IMR-90 (cell line): ENCODE measurements at regions not wholly inside any gene's neighbourhood (a gene's known extent, or its start where the extent isn't known, plus 50 kb on each side); places are given as distances from the start of the nearest gene placed in this dataset.

ENCODE experiments used
- ATAC-seq: fragments of 200-7000 bp; cut with Tn5 transposase; 2 replicates; pipeline ENCODE4 v1.9.1; 2020; ENCODE audit warnings: low read depth, mild to moderate bottlenecking, moderate library complexity
- BruUV-seq: library from RNA; stranded (reverse); fragments of 400-500 nt; replicated peaks from 2 replicates; lab custom pipeline; 2021; lab: Mats Ljungman, UMichigan
- CTCF ChIA-PET: fragments of 300-600 bp; formaldehyde crosslinking; extraction: SDS; loops from one replicate; lab custom pipeline; 2021; ENCODE audit warnings: antibody characterized with exemption; lab: Yijun Ruan, JAX
- POLR2A ChIA-PET: fragments of 300-600 bp; sonication (Branson Sonifier 250); formaldehyde crosslinking; loops from one replicate; lab custom pipeline; 2022; ENCODE audit warnings: antibody characterized with exemption; ENCODE audit not compliant: unreplicated experiment; lab: Charles Lee
- DNase-seq: peaks from one replicate; pipeline ENCODE4 v3.0.0; 2013
- H2AFZ ChIP-seq: replicated peaks from 2 replicates; pipeline ENCODE3; 2013; ENCODE audit warnings: low read length, mild to moderate bottlenecking; ENCODE audit not compliant: poor library complexity
- H2AK5ac ChIP-seq: 2 replicates; pipeline ENCODE4 v1.6.1; 2013; ENCODE audit warnings: low read depth, low read length, inconsistent platforms
- H2AK9ac ChIP-seq: replicated peaks from 2 replicates; pipeline ENCODE3; 2013; ENCODE audit warnings: mild to moderate bottlenecking, low read depth, low read length, moderate library complexity; ENCODE audit not compliant: poor library complexity
- H2BK120ac ChIP-seq: 2 replicates; pipeline ENCODE4 v1.6.1; 2013; ENCODE audit warnings: low read depth, low read length, inconsistent platforms
- H2BK15ac ChIP-seq: 3 replicates; pipeline ENCODE4 v1.6.1; 2013; ENCODE audit warnings: low read depth, low read length, inconsistent platforms
- H2BK20ac ChIP-seq: 2 replicates; pipeline ENCODE4 v1.6.1; 2013; ENCODE audit warnings: low read depth, mild to moderate bottlenecking, inconsistent platforms, low read length, moderate library complexity
- H2BK5ac ChIP-seq: 2 replicates; pipeline ENCODE4 v1.6.1; 2013; ENCODE audit warnings: mild to moderate bottlenecking, low read depth, low read length, inconsistent platforms; ENCODE audit not compliant: poor library complexity, severe bottlenecking
- H3K14ac ChIP-seq: replicated peaks from 2 replicates; pipeline ENCODE4 v1.6.1; 2013; ENCODE audit warnings: low read depth, low read length, inconsistent platforms
- H3K18ac ChIP-seq: 2 replicates; pipeline ENCODE4 v1.6.1; 2013; ENCODE audit warnings: low read depth, low read length, control low read depth
- H3K23ac ChIP-seq: 2 replicates; pipeline ENCODE4 v1.6.1; 2013; ENCODE audit warnings: low read depth, low read length, inconsistent platforms
- H3K27ac ChIP-seq: 2 replicates; pipeline ENCODE4 v1.5.1; 2013; ENCODE audit warnings: mild to moderate bottlenecking, control low read depth, low read length; ENCODE audit not compliant: insufficient read depth
- H3K27me3 ChIP-seq: 2 replicates; pipeline ENCODE4 v1.6.1; 2013; ENCODE audit warnings: low read length; ENCODE audit not compliant: control insufficient read depth, insufficient read depth
- H3K36me3 ChIP-seq: 2 replicates; pipeline ENCODE4 v1.6.1; 2013; ENCODE audit warnings: low read length, mixed read lengths; ENCODE audit not compliant: control insufficient read depth, insufficient read depth
- H3K4ac ChIP-seq: 2 replicates; pipeline ENCODE4 v1.6.1; 2013; ENCODE audit warnings: low read depth, low read length, inconsistent platforms
- H3K4me1 ChIP-seq: 2 replicates; pipeline ENCODE4 v1.6.1; 2013; ENCODE audit warnings: low read length, mixed read lengths; ENCODE audit not compliant: control insufficient read depth, insufficient read depth
- H3K4me2 ChIP-seq: 2 replicates; pipeline ENCODE4 v1.6.1; 2013; ENCODE audit warnings: low read depth, mild to moderate bottlenecking, control low read depth, low read length, moderate library complexity
- H3K4me3 ChIP-seq: 2 replicates; pipeline ENCODE4 v1.5.1; 2013; ENCODE audit warnings: low read depth, mild to moderate bottlenecking, control low read depth, low read length, moderate library complexity; ENCODE audit not compliant: insufficient read depth
- H3K56ac ChIP-seq: 2 replicates; pipeline ENCODE4 v1.6.1; 2013; ENCODE audit warnings: low read length, inconsistent platforms; ENCODE audit not compliant: insufficient read depth; ENCODE audit errors: extremely low read depth
- H3K79me1 ChIP-seq, 2 experiments: 2 replicates each; pipeline ENCODE4 v1.6.1; 2013; ENCODE audit warnings: low read length in 2 of 2, inconsistent platforms in 1 of 2, low read depth in 1 of 2
- H3K9ac ChIP-seq: 2 replicates; pipeline ENCODE4 v1.6.1; 2013; ENCODE audit warnings: low read depth, low read length, control low read depth
- H3K9me1 ChIP-seq: 2 replicates; pipeline ENCODE4 v1.6.1; 2013; ENCODE audit warnings: low read length, inconsistent platforms; ENCODE audit not compliant: insufficient read depth
- H3K9me3 ChIP-seq: 2 replicates; pipeline ENCODE4 v1.6.1; 2013; ENCODE audit warnings: low read length; ENCODE audit not compliant: control insufficient read depth, insufficient read depth
- H4K20me1 ChIP-seq: 2 replicates; pipeline ENCODE4 v1.6.1; 2013; ENCODE audit warnings: low read length, inconsistent platforms; ENCODE audit not compliant: insufficient read depth
- H4K5ac ChIP-seq: 2 replicates; pipeline ENCODE4 v1.6.1; 2013; ENCODE audit warnings: mild to moderate bottlenecking, low read depth, low read length, control low read depth
- H4K8ac ChIP-seq, 2 experiments: 2 replicates each; pipeline ENCODE4 v1.6.1; 2013; ENCODE audit warnings: low read depth in 2 of 2, low read length in 2 of 2, control low read depth in 1 of 2, inconsistent platforms in 1 of 2
- H4K91ac ChIP-seq: 2 replicates; pipeline ENCODE4 v1.6.1; 2013; ENCODE audit warnings: low read depth, low read length, inconsistent platforms; ENCODE audit not compliant: insufficient read depth
- CEBPB ChIP-seq: IDR thresholded peaks from 2 replicates; pipeline ENCODE4 v1.6.1; 2012; ENCODE audit warnings: low read depth, low read length, improper control_type of control experiment
- CHD1 ChIP-seq: IDR thresholded peaks from 2 replicates; pipeline ENCODE4 v1.6.1; 2012; ENCODE audit warnings: low read depth, low read length, improper control_type of control experiment
- CTCF ChIP-seq: conservative IDR thresholded peaks from 2 replicates; pipeline ENCODE4 v1.5.1; 2012; ENCODE audit warnings: mild to moderate bottlenecking, low read depth, low read length, improper control_type of control experiment
- FOS ChIP-seq: fragments of 150-350 bp; IDR thresholded peaks from 2 replicates; pipeline ENCODE4 v1.6.1; 2016; ENCODE audit warnings: low read depth, low read length
- MAFK ChIP-seq: IDR thresholded peaks from 2 replicates; pipeline ENCODE4 v1.6.1; 2012; ENCODE audit warnings: low read depth, low read length, improper control_type of control experiment
- MXI1 ChIP-seq: IDR thresholded peaks from 2 replicates; pipeline ENCODE4 v1.6.1; 2012; ENCODE audit warnings: low read depth, mild to moderate bottlenecking, low read length, moderate library complexity, borderline replicate concordance
- NFE2L2 ChIP-seq: fragments of 150-350 bp; IDR thresholded peaks from 2 replicates; pipeline ENCODE4 v1.6.1; 2016; ENCODE audit warnings: low read depth, mild to moderate bottlenecking, low read length
- RAD21 ChIP-seq: IDR thresholded peaks from 2 replicates; pipeline ENCODE4 v1.6.1; 2012; ENCODE audit warnings: low read length, improper control_type of control experiment
- RCOR1 ChIP-seq: IDR thresholded peaks from 2 replicates; pipeline ENCODE4 v1.6.1; 2012; ENCODE audit warnings: mild to moderate bottlenecking, low read length, improper control_type of control experiment; ENCODE audit not compliant: insufficient replicate concordance
- RFX5 ChIP-seq: IDR thresholded peaks from 2 replicates; pipeline ENCODE4 v1.8.0; 2012; ENCODE audit warnings: low read depth, mild to moderate bottlenecking, low read length, moderate library complexity
- SMC3 ChIP-seq: fragments of 150-350 bp; IDR thresholded peaks from 2 replicates; pipeline ENCODE4 v1.6.1; 2016; ENCODE audit warnings: low read depth, mild to moderate bottlenecking, antibody characterized with exemption, low read length, moderate library complexity
- WGBS, 2 experiments: methylation state at CpG; one replicate each; pipeline versions ENCODE4 v1.1.5 to v1.1.7; 2013; ENCODE audit warnings: missing lambda C conversion rate in 2 of 2; ENCODE audit not compliant: insufficient read length in 1 of 2; ENCODE audit errors: extremely low coverage in 2 of 2; 5-methylcytosine and 5-hydroxymethylcytosine counted together
- dilution Hi-C: fragments of 300-500 bp; cut with HindIII; formaldehyde crosslinking; loops from one replicate; pipeline ENCODE4 v1.14.3; 2018; ENCODE audit warnings: low sequenced_read_pairs; ENCODE audit not compliant: unreplicated experiment
- in situ Hi-C: fragments of 300-500 bp; cut with MboI; formaldehyde crosslinking; loops from 3 replicates; pipeline ENCODE4 v1.14.3; 2019; ENCODE audit warnings: low sequenced_read_pairs, inconsistent platforms, mixed read lengths
- intact Hi-C: fragments of 100-400 bp; cut with micrococcal nuclease; formaldehyde crosslinking; loops from 2 replicates; pipeline ENCODE4 v1.10.0; 2022

- dilution Hi-C loops, result no loop called here
Measured at GRCh38 chr9:82504620-82505019, 516.0 kb downstream of the SPATA31D1 start.

More at GRCh38 chr9:82504620-82505019, 516.0 kb downstream of the SPATA31D1 start:
- TF ChIP-seq NFE2L2, result no peak
- no peak for TF ChIP-seq RFX5
- no peak for TF ChIP-seq RAD21
- TF ChIP-seq RCOR1, result no peak
- TF ChIP-seq MXI1, result no peak
- TF ChIP-seq CTCF, result no peak
- no peak for TF ChIP-seq FOS
- no peak for TF ChIP-seq SMC3
- TF ChIP-seq CEBPB, result no peak
- no peak for TF ChIP-seq MAFK
- no peak for TF ChIP-seq CHD1
- H2BK15ac ChIP-seq, result no peak overlapping the region
- H3K27me3 ChIP-seq, result no peaks in the 10 kb centered on the region
- BruUV-seq, result no TSS peak
- ChIA-PET CTCF (no interaction called here), POLR2A (no interaction called here)
- H3K23ac ChIP-seq, result no peak overlapping the region
- no peak overlapping the region for H2AK5ac ChIP-seq
- H3K56ac ChIP-seq, result no peak overlapping the region
- no peak overlapping the region for H2BK120ac ChIP-seq
- ATAC-seq (no peak), DNase-seq (no peak)
- H4K91ac ChIP-seq, result no peak overlapping the region
- no peak overlapping the region for H3K9ac ChIP-seq
- in situ Hi-C loops (no loop called here), intact Hi-C loops (no loop called here)
- no peak overlapping the region for H3K18ac ChIP-seq
- H2BK5ac ChIP-seq, result no peak overlapping the region
- no peak overlapping the region for H4K8ac ChIP-seq
- H3K79me1 ChIP-seq, result no peaks in the 10 kb centered on the region
- no peaks in the 10 kb centered on the region for H4K20me1 ChIP-seq
- H3K4me1 ChIP-seq, result no peaks in the 10 kb centered on the region
- H3K4me2 ChIP-seq, result no peak overlapping the region
- H2AFZ ChIP-seq, result peak overlapping the region; percentile 51
- no peak overlapping the region for H2AK9ac ChIP-seq
- H4K5ac ChIP-seq, result no peak overlapping the region
- H2BK20ac ChIP-seq, result no peak overlapping the region
- H3K9me3 ChIP-seq, result peaks cover 7% of the 10 kb centered on the region
- H3K4me3 ChIP-seq, result no peak overlapping the region
- H3K14ac ChIP-seq, result no peak overlapping the region
- no peaks in the 10 kb centered on the region for H3K36me3 ChIP-seq
- H3K27ac ChIP-seq, result no peak overlapping the region
- WGBS, 2 experiments, result no CpG with 5 or more reads among the region's 2 CpGs
- H3K9me1 ChIP-seq, result no peaks in the 10 kb centered on the region
- no peak overlapping the region for H3K4ac ChIP-seq
